DMS114 treated with DMSO at 0.1 percent for 48 hours (cell line): ENCODE measurements at regions not wholly inside any gene's neighbourhood (a gene's known extent, or its start where the extent isn't known, plus 50 kb on each side); places are given as distances from the start of the nearest gene placed in this dataset.
"Not testable (repeated sequence)": the region's sequence is repeated elsewhere in the genome, so short reads cannot be mapped to it uniquely, and the experiment has no call there.

ENCODE experiments used
- DNase-seq: peaks from one replicate; lab custom pipeline; 2025; ENCODE audit not compliant: unreplicated experiment; lab: John Stamatoyannopoulos, UW

DNA sequence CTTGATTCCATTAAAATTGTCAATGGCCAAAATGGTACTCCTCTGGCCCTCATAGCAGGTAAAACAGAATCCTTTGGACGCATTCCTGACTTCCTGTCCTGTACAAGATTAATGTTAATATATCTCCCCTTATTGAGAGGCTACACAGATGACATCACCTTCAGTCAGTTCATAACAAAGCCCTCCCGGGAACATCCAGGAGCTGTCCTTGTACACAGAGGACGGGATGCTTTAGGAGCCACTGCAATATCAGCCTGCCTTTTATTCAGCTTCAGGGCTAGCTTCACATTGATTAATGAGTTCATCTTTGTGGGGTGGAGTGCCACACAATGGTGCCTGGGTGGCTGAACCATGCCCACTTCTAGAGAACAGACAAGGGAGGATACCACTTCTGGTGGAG is 235.1 kb downstream of the NRIP1 start:
- no peak for DNase-seq

DNA sequence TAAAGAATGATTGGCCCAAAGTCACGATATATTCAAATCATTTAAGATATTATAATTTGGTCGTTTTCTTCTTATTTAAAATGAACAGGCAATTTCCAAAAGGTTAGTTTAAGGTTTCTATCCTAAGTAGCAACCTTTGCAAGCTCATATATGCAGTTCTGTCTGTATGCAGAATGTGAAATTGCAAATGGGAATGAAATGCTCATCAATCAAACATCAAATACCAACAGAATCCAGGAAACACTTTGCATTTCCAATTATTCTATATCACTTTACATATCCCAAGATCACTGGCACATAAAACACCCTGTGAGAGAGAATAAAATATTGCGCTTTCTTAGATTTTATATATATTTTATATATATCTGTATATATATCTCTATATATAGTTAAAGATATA is 237.3 kb downstream of the NRIP1 start:
- DNase-seq = no peak

DNA sequence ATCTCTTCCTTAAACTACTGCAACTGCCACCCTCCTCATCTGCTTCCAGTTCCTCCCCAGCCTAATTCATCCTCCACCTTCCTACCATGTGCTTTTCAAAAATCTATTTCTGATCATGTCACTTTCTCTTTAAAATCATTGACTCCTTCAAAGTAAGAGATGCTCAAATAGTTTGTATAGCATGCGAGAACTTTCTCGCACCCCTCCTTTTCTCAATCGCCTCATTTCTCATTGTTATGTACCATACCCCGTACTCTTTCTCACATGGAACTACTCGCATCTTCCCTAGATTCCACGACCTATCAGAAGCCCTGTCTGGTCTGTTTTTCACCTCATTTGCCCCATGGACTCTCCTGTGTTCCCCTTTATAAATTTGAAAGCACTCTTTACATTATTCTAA is 238.2 kb downstream of the NRIP1 start:
- DNase-seq = no peak

DNA sequence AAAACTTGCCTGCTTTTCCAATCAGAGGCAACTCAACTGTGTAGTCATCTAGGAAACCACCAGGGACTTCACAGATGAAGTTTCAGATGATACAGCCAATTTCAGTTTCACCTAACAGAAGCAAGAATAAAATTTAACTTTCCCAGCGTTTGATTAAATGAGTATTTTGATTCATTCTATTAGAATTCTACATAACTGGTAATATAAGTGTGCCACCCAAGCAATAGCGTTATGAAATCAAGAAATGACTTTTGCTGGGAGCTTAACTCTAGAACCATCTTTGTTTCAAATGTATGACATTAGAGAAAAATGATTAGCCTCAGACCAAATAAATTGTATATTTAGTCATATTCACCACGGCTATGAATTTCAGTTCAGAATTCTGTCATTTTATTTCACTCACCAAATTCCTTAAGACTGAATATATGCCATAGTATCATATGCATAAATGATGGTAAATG is 239.3 kb downstream of the NRIP1 start:
- DNase-seq = no peak

DNA sequence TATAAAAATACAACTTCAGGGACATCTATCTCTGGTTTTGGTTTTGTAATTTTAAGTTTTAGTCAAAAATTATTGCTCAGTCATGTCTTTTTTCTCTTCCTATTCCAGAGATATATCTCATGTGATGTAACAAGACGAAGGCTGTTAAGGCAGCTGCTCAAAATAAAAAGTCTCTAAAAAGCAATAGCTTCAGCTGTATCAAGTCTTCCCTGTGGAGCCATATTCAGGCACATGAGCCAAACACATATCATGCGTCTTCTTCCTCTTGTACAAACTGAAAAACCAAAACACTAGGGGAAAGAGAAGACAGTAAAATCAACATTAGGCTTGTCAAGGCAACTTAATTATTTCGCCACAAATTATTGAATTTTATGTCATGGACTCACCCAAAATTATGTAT is 240.7 kb downstream of the NRIP1 start:
- no peak for DNase-seq

DNA sequence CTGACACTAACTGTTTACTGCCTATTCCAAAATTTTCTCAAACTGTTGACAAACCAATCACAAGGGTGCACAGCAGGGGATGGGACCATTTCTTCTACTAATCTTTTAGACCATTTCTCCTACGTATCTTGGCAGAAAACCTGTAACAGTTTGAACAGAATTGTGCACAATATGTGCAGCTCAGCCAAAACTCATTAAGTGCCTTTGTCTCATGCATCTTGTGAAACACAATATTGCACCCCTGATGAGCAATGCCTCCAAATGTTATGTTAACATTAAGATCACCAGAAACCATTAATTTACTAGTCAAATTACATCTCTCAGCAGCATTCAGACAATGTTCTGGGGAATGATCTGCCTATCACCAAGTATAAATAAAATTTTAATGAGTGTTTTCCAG is 247.5 kb downstream of the NRIP1 start:
- DNase-seq = no peak

DNA sequence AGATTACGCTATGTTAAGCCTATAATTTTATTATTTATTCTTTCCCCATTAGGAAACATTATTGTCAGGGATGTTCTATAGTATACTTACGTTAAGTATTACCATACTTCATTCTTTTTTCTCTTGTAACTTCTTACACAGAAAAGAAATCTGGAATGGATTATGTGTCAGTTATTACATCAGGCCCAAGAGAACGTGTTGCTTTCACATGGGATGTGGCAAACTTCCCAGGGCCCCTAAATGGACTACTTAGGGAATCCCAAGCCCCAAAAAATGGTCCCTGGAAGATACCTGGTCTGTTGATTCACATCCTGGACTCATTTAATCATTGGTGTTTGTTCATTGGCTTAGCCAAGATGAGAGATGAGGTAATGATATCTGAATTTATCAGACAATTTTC is 249.8 kb downstream of the NRIP1 start:
- DNase-seq = no peak

DNA sequence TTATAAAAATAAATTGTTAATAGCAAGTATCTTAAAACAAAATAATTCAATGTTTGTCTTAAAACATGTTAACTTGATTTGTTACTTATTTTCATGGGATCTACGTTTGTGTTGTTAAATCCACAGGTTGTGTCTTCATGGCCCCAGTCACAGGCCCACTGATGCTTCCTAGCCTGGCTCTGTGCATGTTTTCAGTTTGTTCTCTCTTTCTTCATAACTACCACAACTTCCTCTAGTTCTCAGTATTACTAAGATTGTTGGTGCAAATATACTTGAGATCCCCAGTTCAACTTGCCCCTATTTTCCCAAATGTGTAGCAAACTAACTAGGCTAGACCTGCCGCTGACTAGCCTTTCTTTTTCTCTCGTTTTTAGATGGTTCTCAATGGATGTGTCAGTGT is 250.5 kb downstream of the NRIP1 start:
- DNase-seq = no peak

DNA sequence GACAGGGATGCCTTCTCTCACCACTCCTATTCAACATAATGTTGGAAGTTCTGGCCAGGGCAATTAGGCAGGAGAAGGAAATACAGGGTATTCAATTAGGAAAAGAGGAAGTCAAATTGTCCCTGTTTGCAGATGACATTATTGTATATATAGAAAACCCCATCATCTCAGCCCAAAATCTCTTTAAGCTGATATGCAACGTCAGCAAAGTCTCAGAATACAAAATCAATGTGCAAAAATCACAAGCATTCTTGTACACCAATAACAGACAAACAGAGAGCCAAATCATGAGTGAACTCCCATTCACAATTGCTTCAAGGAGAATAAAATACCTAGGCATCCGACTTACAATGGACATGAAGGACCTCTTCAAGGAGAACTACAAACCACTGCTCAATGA is 258.1 kb upstream of the SAMSN1 start:
- not testable (repeated sequence) for DNase-seq

DNA sequence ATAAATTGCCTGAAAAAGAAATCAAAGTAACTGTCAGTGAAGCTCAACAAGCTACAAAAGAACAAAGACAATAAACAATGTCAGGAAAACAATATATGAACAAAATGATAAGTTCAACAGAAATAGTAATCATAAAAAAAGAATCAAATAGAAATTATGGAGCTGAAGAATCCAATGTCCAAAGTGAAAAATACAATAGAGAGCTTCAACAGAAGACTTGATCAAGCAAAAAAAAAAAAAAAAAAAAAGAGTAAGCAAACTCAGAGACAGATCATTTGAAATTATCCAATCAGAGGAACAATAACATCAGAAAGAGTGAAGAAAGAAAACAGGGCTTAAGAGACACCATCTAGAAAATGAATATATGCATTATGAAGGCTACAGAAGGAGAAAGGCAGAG is 251.4 kb upstream of the SAMSN1 start:
- no peak for DNase-seq

DNA sequence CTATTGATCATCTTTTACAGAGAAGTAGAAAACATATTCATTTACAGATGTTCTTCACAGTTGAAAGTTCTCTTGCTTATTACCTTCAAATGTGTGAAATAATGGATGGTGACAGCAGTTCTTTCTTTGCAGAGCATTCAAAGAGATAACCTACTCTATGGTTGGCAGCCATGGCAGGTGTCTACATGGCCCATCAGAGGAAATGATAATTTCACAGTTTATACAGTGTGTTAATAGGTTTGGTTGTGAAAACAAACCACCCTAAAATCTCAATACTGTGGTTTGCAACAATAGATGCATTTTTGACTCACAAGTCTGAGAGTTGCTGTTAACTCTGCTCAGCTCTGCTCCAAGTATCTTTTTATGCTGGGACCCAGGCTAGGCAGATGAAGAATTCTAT is 241.2 kb upstream of the SAMSN1 start:
- no peak for DNase-seq

DNA sequence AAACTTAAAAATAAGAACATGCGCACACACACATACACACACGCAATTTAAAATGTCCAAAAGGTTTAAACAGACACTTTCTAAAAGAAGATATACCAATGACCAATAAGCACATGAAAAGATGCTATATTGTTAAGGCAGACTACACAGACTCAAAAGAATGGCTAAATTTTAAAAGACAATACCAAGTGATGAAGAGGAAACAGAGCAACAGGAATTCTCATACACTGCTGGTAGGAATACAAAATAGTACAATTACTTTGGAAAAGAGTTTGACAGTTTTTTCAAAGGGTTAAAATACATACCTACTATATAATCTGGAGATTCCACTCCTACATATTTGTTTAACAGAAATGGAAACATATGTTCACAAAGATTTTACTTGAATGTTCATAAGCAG is 239.6 kb upstream of the SAMSN1 start:
- DNase-seq = no peak

DNA sequence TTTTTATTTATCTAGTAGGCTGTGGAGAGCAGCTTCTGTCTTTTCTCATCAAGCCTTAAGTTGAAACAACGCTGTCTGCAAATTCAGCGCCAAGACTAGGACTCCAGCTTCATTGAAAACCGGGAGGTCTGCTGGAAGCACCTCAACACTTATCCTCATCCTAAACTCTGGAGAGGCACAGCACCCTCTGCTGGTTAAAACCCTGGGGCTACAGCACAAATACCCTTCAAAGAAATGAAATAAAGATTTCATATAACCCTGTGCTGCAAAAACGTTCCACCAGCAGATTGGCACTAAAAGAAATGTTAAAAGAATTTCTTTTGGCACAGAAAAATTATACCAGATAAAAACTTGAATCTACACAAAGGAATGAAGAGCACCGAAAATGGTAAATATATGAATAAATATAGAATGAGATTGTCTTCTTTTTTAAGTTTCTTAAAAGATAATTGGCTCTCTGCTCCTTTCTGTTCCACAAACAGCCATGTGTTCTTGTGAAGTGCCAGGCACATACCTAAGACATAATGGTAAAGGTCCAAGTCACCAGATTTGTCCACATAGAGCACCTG is 227.7 kb upstream of the SAMSN1 start:
- no peak for DNase-seq

DNA sequence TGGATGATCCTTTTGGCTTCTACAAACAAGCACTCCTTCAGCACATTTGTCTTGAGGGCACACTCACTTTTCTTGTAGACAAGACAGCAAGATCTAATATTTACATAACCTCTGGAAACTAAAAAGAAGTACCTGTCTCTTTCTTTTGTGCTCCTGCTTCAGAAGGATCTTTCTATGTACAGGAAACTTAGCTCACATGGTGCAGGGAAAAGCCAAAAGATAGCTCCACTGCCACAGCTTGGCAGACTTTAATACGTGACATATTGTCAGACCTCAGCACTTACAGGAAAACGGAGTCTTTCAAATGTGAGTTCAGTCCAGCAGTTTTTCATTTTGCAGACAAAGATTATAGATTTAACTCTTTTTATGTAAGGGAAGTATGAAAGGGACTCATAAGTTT is 225.5 kb upstream of the SAMSN1 start:
- DNase-seq = no peak

DNA sequence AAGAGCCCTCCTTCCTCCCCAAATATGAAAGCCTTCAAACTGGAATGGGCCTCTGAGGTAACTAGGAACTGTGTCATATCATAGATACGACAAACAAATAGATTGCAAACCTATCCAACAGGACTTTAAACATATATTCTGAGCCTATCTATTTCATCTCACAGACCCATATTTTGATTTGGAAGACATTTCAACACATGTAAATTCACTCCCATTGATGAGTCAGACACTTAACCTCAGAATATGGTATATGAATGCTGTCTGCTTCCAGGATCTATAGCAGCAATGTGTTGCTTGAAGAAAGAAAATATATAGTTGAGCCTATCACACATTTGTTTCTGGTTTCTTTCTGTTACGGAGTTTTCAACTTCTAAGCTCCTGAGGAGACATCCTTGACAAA is 221.9 kb upstream of the SAMSN1 start:
- no peak for DNase-seq

DNA sequence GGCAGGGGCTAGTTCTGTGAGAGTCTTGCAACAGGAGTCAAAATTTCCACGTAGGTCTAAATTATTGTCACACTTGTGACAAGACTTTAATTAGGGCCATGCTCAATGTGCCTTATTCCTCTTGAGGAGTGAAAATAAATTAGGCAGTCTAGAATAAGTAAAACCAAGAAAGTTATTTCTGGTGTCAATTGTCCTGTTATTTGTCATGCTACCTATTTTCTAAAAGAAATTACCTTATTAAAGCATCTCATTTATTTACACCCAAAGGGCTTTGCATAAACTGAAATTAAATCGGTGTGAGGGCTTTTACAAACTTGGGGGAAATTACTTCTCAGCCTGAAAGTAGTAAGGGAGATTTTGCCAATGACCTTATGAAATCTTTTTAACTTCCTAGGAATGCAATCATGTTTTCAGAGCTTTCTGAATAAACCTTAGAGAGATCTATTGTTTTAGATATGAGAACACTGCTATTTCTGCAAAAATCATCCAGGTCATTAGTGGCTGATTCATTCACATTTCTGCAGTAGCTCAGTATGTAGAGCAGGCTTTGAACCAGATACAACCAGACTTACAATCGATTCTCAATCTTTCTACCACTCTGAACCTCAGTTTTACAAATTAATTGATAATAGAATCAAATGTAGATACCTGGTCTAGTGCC is 221.2 kb upstream of the SAMSN1 start:
- DNase-seq = no peak

DNA sequence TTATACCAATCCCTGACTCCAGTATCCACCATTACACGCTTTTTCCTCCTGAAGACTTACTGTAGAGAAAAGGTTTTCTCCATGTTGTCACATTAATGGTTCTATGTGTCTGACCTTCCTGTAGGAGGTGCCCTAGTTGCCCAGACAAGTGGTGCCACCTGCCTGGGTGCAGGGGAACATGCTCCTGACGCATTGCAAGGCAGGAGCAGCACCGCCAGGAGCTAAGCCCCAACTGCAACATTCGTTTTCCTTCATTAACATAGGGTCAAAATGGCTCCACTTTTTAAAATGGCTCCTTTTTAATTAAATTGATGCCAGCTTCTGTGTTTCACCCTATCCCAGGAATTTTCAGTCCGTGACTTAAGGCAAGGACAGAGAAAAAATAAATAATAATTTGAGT is 220.1 kb upstream of the SAMSN1 start:
- DNase-seq = no peak

DNA sequence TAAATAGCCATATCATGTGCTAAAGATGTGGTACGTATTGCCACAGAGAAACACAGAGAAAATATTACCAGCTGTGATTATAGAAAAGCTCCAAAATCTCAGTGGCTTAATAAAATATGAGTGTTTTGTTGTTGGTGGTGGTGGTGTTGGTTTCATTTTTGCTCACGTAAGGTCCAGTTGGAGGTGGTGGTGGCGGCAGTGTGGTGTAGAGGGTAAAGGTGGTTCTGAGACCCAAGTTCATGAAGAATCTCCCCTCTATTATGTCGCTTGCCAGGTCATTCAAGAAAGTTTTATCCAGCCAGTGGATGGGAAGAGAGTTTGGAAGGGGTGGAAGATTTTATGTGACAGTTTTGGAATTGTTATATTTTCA is 217.6 kb upstream of the SAMSN1 start:
- DNase-seq = no peak

DNA sequence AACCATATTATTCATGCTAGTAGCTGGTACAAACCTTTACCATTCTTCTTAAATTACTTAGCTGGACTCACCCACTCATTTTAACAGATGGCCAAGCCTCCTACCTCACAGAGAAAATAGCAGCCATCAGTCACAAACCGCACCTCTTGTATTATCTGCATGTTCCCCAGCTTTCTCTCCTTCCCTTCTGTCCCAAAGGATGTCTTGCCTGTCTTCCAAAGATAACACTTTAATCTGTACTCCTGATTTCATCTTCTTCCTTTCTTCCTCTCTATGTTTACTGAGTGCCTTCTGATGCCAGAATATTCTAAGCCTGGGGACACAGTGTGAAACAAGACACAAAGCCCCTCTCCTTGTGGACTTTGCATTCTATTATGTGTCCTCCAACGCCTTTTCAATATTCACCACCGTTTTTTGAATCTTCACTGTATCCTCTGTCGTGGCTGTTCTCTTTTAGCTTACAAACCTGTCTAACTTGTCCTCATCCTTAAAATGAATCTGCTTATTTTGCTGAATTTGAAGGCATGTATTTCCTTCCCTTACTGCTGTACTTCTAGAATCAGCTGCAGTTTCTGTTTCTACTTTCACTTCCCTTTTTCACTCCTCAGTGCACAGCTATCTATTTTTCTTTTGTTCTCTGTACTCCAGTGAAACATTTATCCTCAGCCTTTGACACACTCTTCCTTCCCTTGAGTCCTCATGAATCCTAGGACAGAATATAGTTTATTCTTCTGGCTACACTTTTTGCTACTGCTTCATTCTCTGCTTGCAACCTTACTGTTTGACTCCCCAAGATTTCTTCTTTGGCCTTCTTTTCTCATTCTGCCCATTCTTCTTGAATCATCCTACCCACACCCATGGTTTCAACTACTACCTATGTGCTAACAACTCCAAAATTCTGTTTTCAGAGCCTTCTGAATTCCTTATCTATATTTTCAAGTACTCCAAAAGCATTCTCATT is 216.9 kb upstream of the SAMSN1 start:
- DNase-seq = no peak

DNA sequence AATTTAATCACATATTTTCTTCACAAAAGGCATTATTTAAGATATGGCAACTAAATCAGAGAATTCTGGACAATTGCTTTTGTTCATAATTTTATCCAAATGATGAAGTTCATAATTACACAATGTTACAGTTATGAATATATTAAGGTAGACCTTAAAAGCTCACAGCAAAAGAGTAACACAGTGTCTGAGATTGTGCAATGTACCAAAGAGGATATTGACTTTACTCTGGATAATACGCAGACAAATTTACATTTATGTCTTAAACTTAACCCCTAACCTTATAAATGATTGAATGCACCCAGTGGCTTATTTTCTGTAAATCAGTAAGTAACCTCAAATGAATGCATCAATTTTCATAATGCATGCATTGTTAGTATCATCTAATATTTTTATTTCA is 216.2 kb upstream of the SAMSN1 start:
- DNase-seq = no peak

DNA sequence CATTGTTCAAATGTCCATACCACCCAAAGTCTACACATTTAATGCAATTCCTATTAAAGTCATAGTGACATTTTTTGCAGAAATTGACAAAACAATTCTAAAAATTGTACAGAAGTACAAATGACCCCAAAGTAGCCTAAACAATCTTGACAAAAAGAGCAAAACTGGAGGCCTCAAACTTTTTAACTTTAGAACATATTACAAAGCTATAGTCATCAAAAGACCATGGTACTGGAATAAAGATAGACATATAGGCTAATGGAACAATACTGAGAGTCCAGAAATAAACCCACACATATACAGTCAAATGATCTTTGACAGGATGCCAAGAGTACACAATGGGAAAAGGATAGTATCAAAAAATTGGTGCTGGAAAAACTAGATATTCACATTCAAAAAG is 213.2 kb upstream of the SAMSN1 start:
- no peak for DNase-seq

DNA sequence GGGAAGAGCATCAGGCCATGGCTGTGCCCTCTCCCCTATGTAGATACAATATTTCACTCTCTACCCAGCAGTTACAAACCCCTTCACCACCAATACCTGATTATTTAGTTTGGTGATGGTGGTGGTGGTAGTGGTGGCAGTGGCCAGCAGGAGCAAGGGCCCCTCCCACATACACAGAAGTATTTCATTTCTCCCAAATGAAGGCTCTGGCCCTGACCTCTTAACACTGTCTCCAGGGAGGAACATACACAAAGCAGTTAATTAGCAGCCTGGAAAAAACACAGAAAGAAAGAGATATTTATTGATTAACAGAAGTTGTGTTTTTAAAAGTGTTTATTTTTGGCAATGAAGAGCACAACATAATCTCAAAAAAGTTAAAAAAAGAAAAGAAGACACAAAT is 212.7 kb upstream of the SAMSN1 start:
- DNase-seq = no peak
